ENCODE measurements at regions not wholly inside any gene's neighbourhood (a gene's known extent, or its start where the extent isn't known, plus 50 kb on each side); places are given as distances from the start of the nearest gene placed in this dataset.

DNA sequence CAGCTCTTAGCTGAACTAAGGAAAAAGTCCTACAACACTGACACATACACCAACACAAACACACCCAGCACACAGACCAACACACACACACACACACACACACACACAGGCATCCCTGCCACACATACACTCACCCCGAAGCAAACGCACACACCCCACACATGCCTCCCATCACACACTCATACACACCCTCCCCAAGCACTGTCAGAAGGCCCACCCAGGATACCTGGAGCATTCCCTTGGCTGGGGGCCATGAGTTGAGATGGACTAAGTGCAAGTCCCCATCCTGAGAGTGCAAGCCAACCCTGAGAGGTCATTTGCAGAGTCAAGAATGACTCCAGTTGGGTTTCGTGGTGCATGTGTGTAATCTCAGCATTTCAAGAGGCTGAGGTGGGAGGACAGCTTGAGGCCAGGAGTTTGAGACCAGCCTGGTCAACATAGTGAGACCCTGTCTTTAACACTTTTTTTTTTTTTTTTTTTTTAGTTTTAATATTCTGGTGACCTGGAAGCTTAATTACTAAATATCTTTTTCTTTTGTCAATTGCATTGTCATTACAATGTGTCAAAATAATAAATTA is 117.3 kb downstream of the RHOU start:
- TF ChIP-seq, protein P1, sequence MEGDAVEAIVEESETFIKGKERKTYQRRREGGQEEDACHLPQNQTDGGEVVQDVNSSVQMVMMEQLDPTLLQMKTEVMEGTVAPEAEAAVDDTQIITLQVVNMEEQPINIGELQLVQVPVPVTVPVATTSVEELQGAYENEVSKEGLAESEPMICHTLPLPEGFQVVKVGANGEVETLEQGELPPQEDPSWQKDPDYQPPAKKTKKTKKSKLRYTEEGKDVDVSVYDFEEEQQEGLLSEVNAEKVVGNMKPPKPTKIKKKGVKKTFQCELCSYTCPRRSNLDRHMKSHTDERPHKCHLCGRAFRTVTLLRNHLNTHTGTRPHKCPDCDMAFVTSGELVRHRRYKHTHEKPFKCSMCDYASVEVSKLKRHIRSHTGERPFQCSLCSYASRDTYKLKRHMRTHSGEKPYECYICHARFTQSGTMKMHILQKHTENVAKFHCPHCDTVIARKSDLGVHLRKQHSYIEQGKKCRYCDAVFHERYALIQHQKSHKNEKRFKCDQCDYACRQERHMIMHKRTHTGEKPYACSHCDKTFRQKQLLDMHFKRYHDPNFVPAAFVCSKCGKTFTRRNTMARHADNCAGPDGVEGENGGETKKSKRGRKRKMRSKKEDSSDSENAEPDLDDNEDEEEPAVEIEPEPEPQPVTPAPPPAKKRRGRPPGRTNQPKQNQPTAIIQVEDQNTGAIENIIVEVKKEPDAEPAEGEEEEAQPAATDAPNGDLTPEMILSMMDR (IDR thresholded peaks at IDR 0.05), result no peak
- no peak overlapping the region for H3K4me3 ChIP-seq
- H3K9me3 ChIP-seq, result no peaks in the 10 kb centered on the region
- no peaks in the 10 kb centered on the region for H3K36me3 ChIP-seq
- peaks cover 0 to 3% of the 10 kb centered on the region in 2 donors for H3K27me3 ChIP-seq
- intact Hi-C loops (cut with DNase I; ENCODE audit: low total_unique reads), result no loop called here
- no peak overlapping the region for H3K27ac ChIP-seq
- DNase-seq, result no peak
- no peaks in the 10 kb centered on the region for H3K4me1 ChIP-seq

DNA sequence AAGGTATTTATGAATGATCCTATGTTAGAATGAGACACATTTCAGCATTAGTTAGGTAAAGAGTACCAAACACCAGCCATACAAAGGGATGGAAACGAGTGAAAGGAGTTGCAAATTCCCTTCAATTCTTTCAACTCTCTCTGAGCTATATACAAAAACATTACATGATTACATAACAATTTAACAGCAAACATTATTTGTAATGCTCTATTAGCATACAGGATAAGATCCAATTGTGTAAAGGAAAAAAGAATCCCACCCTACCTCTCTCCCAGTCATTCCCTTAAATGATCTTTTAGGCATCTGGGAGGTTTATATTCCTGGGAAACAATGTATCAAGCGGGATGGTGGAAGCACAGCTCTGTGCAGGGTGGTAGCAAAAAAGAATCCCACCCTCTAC is 117.9 kb downstream of the RHOU start:
- Histone ChIP-seq H3K27ac (no peak overlapping the region), H3K4me3 (no peak overlapping the region), H3K36me3 (no peaks in the 10 kb centered on the region), H3K9me3 (no peaks in the 10 kb centered on the region), H3K27me3 (peaks cover 0 to 3% of the 10 kb centered on the region in 2 donors), H3K4me1 (no peaks in the 10 kb centered on the region)
- TF ChIP-seq, protein P1 (IDR thresholded peaks at IDR 0.05), result no peak
- DNase-seq, result no peak
- intact Hi-C loops (cut with DNase I; ENCODE audit: low total_unique reads), result no loop called here

DNA sequence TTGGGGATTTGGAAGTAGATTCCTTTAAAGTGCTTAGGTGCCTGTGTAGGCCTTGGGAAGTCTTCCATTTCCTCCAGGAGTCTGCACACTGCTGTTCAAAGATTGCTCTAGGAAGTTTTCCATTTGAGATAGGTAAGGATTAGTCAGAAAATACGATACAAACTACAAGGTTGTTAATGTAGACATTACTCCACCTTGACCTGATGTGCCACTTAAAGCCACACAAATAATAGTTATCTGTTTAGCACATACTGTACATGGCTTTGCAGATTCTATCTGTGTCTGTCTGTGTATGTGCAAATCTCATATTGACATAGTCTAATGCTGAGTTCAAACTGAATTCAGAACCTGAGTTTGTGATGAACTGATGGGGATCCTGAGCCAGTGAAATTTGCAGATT is 118.4 kb downstream of the RHOU start:
- Histone ChIP-seq H3K4me3 (no peak overlapping the region), H3K27me3 (peaks cover 0 to 3% of the 10 kb centered on the region in 2 donors), H3K4me1 (no peaks in the 10 kb centered on the region), H3K9me3 (no peaks in the 10 kb centered on the region), H3K36me3 (no peaks in the 10 kb centered on the region), H3K27ac (no peak overlapping the region)
- DNase-seq, result no peak
- TF ChIP-seq, protein P1 (IDR thresholded peaks at IDR 0.05), result no peak
- intact Hi-C loops (cut with DNase I; ENCODE audit: low total_unique reads), result no loop called here

DNA sequence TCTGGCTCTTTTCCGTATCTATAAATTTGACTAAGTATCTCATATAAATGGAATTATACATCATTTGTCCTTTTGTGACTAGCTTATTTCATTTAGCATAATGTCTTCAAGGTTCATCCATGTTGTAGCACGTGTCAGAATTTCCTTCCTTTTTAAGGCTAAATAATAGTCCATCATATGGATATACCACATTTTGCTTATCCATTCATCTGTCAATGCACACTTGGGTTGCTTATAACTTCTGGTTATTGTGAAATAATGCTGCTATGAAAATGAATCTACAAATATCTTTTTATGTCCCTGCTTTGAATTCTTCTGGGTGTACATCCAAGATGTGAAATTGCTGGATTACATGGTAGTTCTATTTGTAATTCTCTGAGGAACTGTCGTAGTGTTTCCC is 119.6 kb downstream of the RHOU start:
- Histone ChIP-seq H3K27me3 (peaks cover 0 to 3% of the 10 kb centered on the region in 2 donors), H3K36me3 (no peaks in the 10 kb centered on the region), H3K4me1 (no peaks in the 10 kb centered on the region), H3K9me3 (no peaks in the 10 kb centered on the region), H3K27ac (no peak overlapping the region), H3K4me3 (no peak overlapping the region)
- no peak for DNase-seq
- TF ChIP-seq, protein P1 (IDR thresholded peaks at IDR 0.05), result no peak
- intact Hi-C loops (cut with DNase I; ENCODE audit: low total_unique reads), result no loop called here

DNA sequence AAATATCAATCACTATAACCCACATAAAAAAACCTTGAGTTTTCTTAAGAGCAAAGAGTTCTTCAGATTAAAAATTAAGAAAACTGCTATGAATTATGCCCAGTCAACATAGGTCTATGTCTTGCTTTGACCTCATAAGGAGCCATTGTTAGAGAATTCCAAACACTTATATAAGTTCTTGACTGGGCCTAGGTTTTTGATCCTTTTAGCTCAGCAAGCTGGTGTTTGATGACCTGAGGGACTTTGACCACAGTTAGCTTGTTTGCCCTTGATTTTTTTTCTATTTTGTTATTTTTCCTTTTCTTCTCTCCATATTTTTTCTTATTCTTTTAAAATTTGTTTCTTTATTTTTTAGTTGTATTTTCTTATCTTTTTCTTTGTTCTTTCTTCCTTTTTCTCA is 122.3 kb downstream of the RHOU start:
- intact Hi-C loops (cut with DNase I; ENCODE audit: low total_unique reads), result no loop called here
- peaks cover 0 to 15% (median 7%) of the 10 kb centered on the region in 4 donors for H3K4me1 ChIP-seq
- H3K27me3 ChIP-seq, result no peaks in the 10 kb centered on the region
- TF ChIP-seq, protein P1 (IDR thresholded peaks at IDR 0.05), result no peak
- no peak overlapping the region for H3K4me3 ChIP-seq
- H3K36me3 ChIP-seq, result no peaks in the 10 kb centered on the region
- no peaks in the 10 kb centered on the region for H3K9me3 ChIP-seq
- DNase-seq, result no peak
- no peak overlapping the region for H3K27ac ChIP-seq

Data from tibial artery (tissue), 4 donors.